ENCODE measurements at regions not wholly inside any gene's neighbourhood (a gene's known extent, or its start where the extent isn't known, plus 50 kb on each side); places are given as distances from the start of the nearest gene placed in this dataset.

DNA sequence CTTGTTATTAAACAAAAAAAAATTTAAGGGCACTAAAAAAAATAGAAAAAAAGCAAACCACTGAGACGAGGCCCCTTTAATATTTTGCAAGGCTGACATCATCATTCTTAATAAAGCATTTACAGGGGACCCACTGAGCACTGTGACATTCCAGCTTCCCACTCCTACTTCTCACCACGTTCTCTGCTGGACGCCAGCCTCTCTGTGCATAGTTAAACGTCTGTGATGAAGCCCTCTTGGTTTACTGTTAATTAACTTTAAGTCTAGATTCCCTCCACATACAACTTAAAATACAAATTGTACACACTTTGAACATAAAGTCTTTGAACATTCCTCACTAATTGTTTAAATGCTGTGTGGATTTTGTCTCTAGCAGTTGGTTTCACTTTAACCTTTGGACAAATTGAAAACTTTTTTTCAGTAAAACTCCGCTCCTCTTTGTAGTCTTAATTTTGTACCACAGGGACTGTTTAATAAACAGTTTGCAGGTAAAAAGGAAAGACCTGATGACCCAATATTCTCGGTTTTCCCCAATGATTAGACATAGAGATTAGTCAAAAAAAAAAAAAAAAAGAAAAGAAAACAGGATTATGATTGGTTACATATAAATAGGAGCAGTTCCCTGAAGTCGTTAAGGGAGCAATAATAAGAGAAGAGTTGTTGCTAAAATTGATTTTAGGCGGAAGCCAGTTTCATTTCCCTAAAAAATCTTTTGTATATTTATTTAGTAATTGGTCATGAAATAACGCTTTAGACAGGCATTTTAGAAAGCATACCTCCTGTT, 219.8 kb downstream of the MZT1 start:
- Mint-ChIP-seq H3K4me3 (no peak overlapping the region), H3K9me3 (no peaks in the 10 kb centered on the region), H3K27ac (ENCODE audit: low read depth) (no peak overlapping the region), H3K27me3 (no peaks in the 10 kb centered on the region), H3K36me3 (ENCODE audit: insufficient read depth) (peaks cover 2% of the 10 kb centered on the region), H3K4me1 (no peaks in the 10 kb centered on the region)
- no peak for ATAC-seq (replicated peaks; ENCODE audit: extremely low read depth, poor library complexity, severe bottlenecking)
- no peak for DNase-seq (ENCODE audit: low spot score in 2 of 2)

GRCh38 chr13:72506706-72507105, 220.7 kb downstream of the MZT1 start:
- ATAC-seq (replicated peaks; ENCODE audit: extremely low read depth, poor library complexity, severe bottlenecking) (no peak), DNase-seq (ENCODE audit: low spot score in 2 of 2) (no peak)
- H3K9me3 Mint-ChIP-seq: no peaks in the 10 kb centered on the region
- H3K4me1 Mint-ChIP-seq: no peaks in the 10 kb centered on the region
- H3K27ac Mint-ChIP-seq (ENCODE audit: low read depth): no peak overlapping the region
- peaks cover 2% of the 10 kb centered on the region for H3K36me3 Mint-ChIP-seq (ENCODE audit: insufficient read depth)
- H3K27me3 Mint-ChIP-seq: no peaks in the 10 kb centered on the region
- H3K4me3 Mint-ChIP-seq: no peak overlapping the region

GRCh38 chr13:72505376-72505775, 222.1 kb downstream of the MZT1 start:
- DNase-seq (ENCODE audit: low spot score in 2 of 2) (no peak), ATAC-seq (replicated peaks; ENCODE audit: extremely low read depth, poor library complexity, severe bottlenecking) (no peak)
- Mint-ChIP-seq H3K27me3 (no peaks in the 10 kb centered on the region), H3K36me3 (ENCODE audit: insufficient read depth) (peaks cover under 1% of the 10 kb centered on the region), H3K27ac (ENCODE audit: low read depth) (no peak overlapping the region), H3K9me3 (no peaks in the 10 kb centered on the region), H3K4me1 (no peaks in the 10 kb centered on the region), H3K4me3 (no peak overlapping the region)

GRCh38 chr13:72504131-72504841, 223.1 kb downstream of the MZT1 start:
- Mint-ChIP-seq H3K9me3 (no peaks in the 10 kb centered on the region), H3K27me3 (no peaks in the 10 kb centered on the region), H3K36me3 (ENCODE audit: insufficient read depth) (no peaks in the 10 kb centered on the region), H3K4me3 (no peak overlapping the region), H3K27ac (ENCODE audit: low read depth) (no peak overlapping the region), H3K4me1 (no peaks in the 10 kb centered on the region)
- no peak for DNase-seq (ENCODE audit: low spot score in 2 of 2)
- ATAC-seq (replicated peaks; ENCODE audit: extremely low read depth, poor library complexity, severe bottlenecking): no peak

GRCh38 chr13:72500851-72501250, 226.6 kb downstream of the MZT1 start:
- no peak overlapping the region for H3K4me3 Mint-ChIP-seq
- DNase-seq (ENCODE audit: low spot score in 2 of 2) (no peak), ATAC-seq (replicated peaks; ENCODE audit: extremely low read depth, poor library complexity, severe bottlenecking) (no peak)
- no peaks in the 10 kb centered on the region for H3K4me1 Mint-ChIP-seq
- H3K36me3 Mint-ChIP-seq (ENCODE audit: insufficient read depth): no peaks in the 10 kb centered on the region
- no peak overlapping the region for H3K27ac Mint-ChIP-seq (ENCODE audit: low read depth)
- H3K9me3 Mint-ChIP-seq: no peaks in the 10 kb centered on the region
- no peaks in the 10 kb centered on the region for H3K27me3 Mint-ChIP-seq

GRCh38 chr13:72495681-72496080, 231.7 kb downstream of the MZT1 start:
- Mint-ChIP-seq H3K27ac (ENCODE audit: low read depth) (no peak overlapping the region), H3K9me3 (peaks cover 5% of the 10 kb centered on the region), H3K36me3 (ENCODE audit: insufficient read depth) (no peaks in the 10 kb centered on the region), H3K4me3 (no peak overlapping the region), H3K4me1 (no peaks in the 10 kb centered on the region), H3K27me3 (no peaks in the 10 kb centered on the region)
- DNase-seq (ENCODE audit: low spot score in 2 of 2) (no peak), ATAC-seq (replicated peaks; ENCODE audit: extremely low read depth, poor library complexity, severe bottlenecking) (no peak)

DNA sequence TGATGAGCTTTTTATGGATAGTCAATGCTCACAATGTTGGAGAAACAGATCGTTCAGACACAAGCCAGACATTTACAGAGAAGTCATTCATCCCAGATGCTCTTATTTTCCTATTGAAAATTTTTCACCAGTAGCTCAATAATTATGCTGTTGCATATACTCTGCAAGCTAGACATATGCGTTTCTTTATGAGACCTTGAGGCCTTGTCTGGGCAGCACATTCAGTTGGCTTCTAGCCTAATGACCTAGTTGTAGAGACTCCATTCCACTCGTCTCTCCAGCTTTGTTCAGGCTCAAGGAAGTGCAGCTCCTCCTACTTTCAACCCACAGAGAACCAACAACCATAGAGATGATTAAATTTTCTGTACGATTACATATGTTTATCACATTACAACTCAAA, 237.7 kb downstream of the MZT1 start:
- Mint-ChIP-seq H3K4me1 (no peaks in the 10 kb centered on the region), H3K27me3 (no peaks in the 10 kb centered on the region), H3K27ac (ENCODE audit: low read depth) (no peak overlapping the region), H3K9me3 (peaks cover 11% of the 10 kb centered on the region), H3K36me3 (ENCODE audit: insufficient read depth) (no peaks in the 10 kb centered on the region), H3K4me3 (no peak overlapping the region)
- DNase-seq (ENCODE audit: low spot score in 2 of 2) (no peak), ATAC-seq (replicated peaks; ENCODE audit: extremely low read depth, poor library complexity, severe bottlenecking) (no peak)

GRCh38 chr13:72473321-72473720, 254.1 kb downstream of the MZT1 start:
- Mint-ChIP-seq H3K4me3 (no peak overlapping the region), H3K27me3 (no peaks in the 10 kb centered on the region), H3K27ac (ENCODE audit: low read depth) (no peak overlapping the region)

GRCh38 chr13:72469906-72470305, 257.5 kb downstream of the MZT1 start:
- Mint-ChIP-seq H3K4me3 (no peak overlapping the region), H3K27ac (ENCODE audit: low read depth) (no peak overlapping the region), H3K4me1 (no peaks in the 10 kb centered on the region), H3K27me3 (no peaks in the 10 kb centered on the region), H3K9me3 (peaks cover 14% of the 10 kb centered on the region), H3K36me3 (ENCODE audit: insufficient read depth) (no peaks in the 10 kb centered on the region)
- no peak for ATAC-seq (replicated peaks; ENCODE audit: extremely low read depth, poor library complexity, severe bottlenecking)
- no peak for DNase-seq (ENCODE audit: low spot score in 2 of 2)

More at GRCh38 chr13:72473321-72473720, 254.1 kb downstream of the MZT1 start:
- no peak for DNase-seq (ENCODE audit: low spot score in 2 of 2)
- no peaks in the 10 kb centered on the region for H3K36me3 Mint-ChIP-seq (ENCODE audit: insufficient read depth)
- no peaks in the 10 kb centered on the region for H3K4me1 Mint-ChIP-seq
- no peak for ATAC-seq (replicated peaks; ENCODE audit: extremely low read depth, poor library complexity, severe bottlenecking)
- H3K9me3 Mint-ChIP-seq: no peaks in the 10 kb centered on the region

DNA sequence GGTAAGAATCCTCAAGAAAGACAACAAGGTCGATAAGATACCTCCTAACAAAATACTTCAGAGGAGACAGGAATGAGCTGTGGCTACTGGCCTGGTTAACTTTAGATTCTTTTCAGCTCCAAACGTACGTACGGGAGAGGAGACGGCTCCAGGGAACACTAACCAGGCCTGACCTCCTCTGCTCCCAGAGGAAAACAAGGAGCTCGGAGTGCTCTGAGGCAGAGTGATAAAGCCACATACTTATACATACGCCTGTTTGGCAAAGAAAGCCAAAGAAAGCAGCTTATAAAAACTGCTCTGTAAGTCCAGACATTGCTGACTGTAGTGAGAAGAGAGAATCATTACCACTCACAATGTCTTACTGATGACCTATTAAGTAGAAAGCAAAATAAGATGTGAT, 263.9 kb downstream of the MZT1 start:
- Mint-ChIP-seq H3K9me3 (peaks cover 25% of the 10 kb centered on the region), H3K27ac (ENCODE audit: low read depth) (no peak overlapping the region), H3K36me3 (ENCODE audit: insufficient read depth) (no peaks in the 10 kb centered on the region), H3K4me3 (no peak overlapping the region), H3K4me1 (no peaks in the 10 kb centered on the region), H3K27me3 (no peaks in the 10 kb centered on the region)
- DNase-seq (ENCODE audit: low spot score in 2 of 2) (no peak), ATAC-seq (replicated peaks; ENCODE audit: extremely low read depth, poor library complexity, severe bottlenecking) (no peak)

GRCh38 chr13:72462726-72463125, 264.7 kb downstream of the MZT1 start:
- peaks cover 19% of the 10 kb centered on the region for H3K9me3 Mint-ChIP-seq
- no peaks in the 10 kb centered on the region for H3K36me3 Mint-ChIP-seq (ENCODE audit: insufficient read depth)
- ATAC-seq (replicated peaks; ENCODE audit: extremely low read depth, poor library complexity, severe bottlenecking): no peak
- H3K4me3 Mint-ChIP-seq: no peak overlapping the region
- H3K27me3 Mint-ChIP-seq: no peaks in the 10 kb centered on the region
- H3K4me1 Mint-ChIP-seq: no peaks in the 10 kb centered on the region
- no peak overlapping the region for H3K27ac Mint-ChIP-seq (ENCODE audit: low read depth)
- no peak for DNase-seq (ENCODE audit: low spot score in 2 of 2)

- no peak for DNase-seq (ENCODE audit: low spot score in 2 of 2)
- Mint-ChIP-seq H3K4me3 (no peak overlapping the region), H3K27me3 (no peaks in the 10 kb centered on the region), H3K36me3 (ENCODE audit: insufficient read depth) (no peaks in the 10 kb centered on the region), H3K27ac (ENCODE audit: low read depth) (no peak overlapping the region), H3K9me3 (peaks cover 13% of the 10 kb centered on the region), H3K4me1 (no peaks in the 10 kb centered on the region)
- no peak for ATAC-seq (replicated peaks; ENCODE audit: extremely low read depth, poor library complexity, severe bottlenecking)
Measured at GRCh38 chr13:72462166-72462565, 265.3 kb downstream of the MZT1 start.

DNA sequence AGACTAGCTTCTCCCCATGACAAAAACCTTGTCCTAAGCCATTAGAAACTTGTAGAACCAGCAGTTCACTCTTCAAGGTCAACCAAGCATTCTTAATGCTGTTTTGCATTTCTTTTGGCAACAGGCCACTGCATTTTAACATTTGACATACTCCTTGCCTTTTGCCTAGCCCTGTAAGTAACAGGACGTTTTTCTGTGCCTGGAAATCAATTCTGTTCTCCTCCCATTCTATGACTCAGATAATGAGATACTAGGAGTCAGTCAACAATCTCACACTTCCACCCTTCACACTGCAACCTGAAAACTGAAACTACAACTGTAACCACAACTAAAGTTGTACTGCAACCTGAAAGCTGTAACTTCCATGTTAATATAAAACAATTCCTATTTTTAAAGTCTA, 268.7 kb downstream of the MZT1 start:
- ATAC-seq (replicated peaks; ENCODE audit: extremely low read depth, poor library complexity, severe bottlenecking) (no peak), DNase-seq (ENCODE audit: low spot score in 2 of 2) (no peak)
- no peaks in the 10 kb centered on the region for H3K36me3 Mint-ChIP-seq (ENCODE audit: insufficient read depth)
- H3K27me3 Mint-ChIP-seq: no peaks in the 10 kb centered on the region
- peaks cover 17% of the 10 kb centered on the region for H3K9me3 Mint-ChIP-seq
- no peaks in the 10 kb centered on the region for H3K4me1 Mint-ChIP-seq
- no peak overlapping the region for H3K4me3 Mint-ChIP-seq
- H3K27ac Mint-ChIP-seq (ENCODE audit: low read depth): no peak overlapping the region
